Central memory CD4-positive, alpha-beta T cell (primary cell): ENCODE measurements at regions not wholly inside any gene's neighbourhood (a gene's known extent, or its start where the extent isn't known, plus 50 kb on each side); places are given as distances from the start of the nearest gene placed in this dataset.

Source experiments
- DNase-seq: peaks from one replicate; pipeline ENCODE4 v3.0.0; 2022

- no peak for DNase-seq
Measured at GRCh38 chr7:155138204-155138603, 68.1 kb downstream of the HTR5A start.

- no peak for DNase-seq
Measured at GRCh38 chr7:155141562-155141961, 71.4 kb downstream of the HTR5A start.

GRCh38 chr7:155143381-155143780 lies 73.3 kb downstream of the HTR5A start:
- no peak for DNase-seq

DNA sequence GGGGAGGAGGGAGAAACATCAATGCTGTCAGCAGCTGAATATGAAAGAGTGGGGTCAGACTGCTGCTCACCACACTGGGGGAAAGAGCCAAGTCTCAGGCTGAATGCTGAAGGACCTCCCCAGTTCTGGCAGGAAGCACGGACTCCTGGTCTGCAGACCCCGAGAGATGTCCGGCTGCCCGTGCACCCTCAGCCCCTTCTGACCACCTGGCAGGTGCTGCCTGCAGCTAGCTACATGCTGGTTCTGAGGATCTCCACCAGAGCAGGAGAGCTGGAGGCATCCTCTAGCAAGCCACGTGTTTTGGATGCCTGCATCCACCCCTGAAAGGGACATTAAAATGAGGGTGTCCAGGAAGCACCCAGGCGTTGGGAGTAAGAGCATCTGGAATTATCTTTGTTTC lies 74.2 kb downstream of the HTR5A start:
- DNase-seq = no peak

DNA sequence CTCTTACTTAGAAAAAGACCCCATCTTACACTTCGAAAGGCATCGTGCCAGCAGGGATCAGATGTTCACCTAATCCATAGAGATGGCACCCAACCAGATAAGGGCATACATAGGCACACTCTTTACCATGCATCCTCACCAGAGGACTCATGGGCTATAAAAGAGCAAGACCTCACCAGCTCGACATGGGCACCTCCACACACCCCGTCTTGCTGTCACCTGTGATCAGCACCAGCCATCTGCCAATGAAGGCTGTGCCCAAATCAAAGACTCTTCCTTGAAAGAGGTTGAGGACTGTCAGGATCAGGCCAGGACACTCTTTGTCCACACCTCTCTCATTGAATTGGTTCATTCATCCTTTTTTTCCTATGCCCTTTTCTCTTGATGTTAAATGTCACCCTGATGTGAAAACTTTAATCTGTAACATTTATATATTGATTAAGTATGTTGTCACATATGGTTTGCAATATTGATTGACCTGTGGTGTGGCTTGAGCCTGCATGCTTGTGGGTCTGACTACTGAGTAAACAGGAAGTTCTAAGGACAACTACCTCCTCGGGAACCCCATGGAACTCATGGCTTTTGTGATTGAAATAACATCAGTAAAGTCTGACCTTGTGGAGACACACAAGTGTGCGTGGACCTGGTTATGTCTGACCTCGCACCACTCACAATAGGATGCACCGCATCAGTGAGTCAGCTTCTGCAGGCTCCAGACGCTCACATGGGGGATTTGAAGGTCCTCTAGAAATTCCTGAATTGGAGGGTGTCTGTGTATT lies 75.5 kb downstream of the HTR5A start:
- DNase-seq = no peak

DNA sequence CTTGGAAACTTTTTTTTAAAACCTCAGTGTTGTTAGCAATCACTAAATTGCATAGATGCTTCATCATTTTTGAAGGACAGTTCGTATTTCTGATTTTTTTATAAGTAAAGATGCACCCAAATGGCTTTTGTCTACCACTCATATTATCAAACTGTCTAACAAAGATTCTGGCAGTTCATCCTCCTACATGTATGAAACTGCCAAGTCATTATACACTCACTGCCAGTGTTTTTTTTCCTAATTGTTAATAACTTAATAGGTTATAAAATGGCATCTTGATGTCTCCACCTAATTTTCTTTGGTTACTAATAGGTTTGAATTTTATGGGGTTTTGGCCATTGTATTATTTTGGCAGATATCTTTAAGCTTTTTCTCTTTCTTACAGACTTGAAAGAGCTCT lies 77.0 kb downstream of the HTR5A start:
- DNase-seq = no peak

GRCh38 chr7:155147624-155148023 lies 77.5 kb downstream of the HTR5A start:
- DNase-seq = no peak

- DNase-seq = no peak
Measured at GRCh38 chr7:155153676-155154075, 83.6 kb downstream of the HTR5A start.

- DNase-seq = no peak
Measured at GRCh38 chr7:155154586-155154985, 84.5 kb downstream of the HTR5A start.

- no peak for DNase-seq
Measured at GRCh38 chr7:155161690-155162089, 91.6 kb downstream of the HTR5A start.

DNA sequence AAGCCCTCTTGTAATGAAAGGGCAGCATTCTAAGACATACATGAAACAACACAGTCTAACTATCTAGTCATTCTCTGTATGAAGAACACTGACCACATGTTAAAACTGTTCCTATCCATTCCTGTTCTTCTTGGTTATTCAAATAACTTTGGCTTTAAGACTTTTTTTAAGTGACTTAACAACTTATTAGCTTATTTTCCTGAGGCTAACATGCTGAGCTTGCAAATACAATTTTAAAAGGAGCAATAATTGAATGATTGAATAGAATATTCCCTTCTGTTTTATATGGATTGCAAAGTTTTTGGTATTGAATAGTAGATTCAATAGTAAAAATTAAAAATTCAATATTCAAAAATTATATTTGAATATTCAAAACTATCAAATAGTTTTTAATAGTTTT lies 92.3 kb downstream of the HTR5A start:
- no peak for DNase-seq

DNA sequence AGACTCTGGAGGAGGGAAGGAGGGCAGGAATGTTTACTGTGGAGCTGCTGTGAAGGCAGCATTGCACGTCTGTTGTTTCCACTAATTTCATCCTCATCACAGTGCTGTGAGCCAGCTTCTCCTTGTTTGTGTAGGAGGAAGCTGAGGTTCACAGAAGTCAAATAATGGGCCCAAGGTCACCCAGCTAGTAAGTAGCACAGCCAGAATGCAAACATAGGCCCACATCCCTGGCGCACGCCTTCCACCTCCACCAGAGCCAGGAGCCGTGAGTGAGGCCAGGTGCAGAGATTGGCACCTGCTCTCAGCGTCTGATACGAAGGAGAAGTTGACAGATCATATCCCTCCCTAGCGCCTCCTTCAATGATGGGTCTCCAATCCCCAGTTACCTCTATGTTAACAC lies 93.6 kb downstream of the HTR5A start:
- DNase-seq = no peak

DNA sequence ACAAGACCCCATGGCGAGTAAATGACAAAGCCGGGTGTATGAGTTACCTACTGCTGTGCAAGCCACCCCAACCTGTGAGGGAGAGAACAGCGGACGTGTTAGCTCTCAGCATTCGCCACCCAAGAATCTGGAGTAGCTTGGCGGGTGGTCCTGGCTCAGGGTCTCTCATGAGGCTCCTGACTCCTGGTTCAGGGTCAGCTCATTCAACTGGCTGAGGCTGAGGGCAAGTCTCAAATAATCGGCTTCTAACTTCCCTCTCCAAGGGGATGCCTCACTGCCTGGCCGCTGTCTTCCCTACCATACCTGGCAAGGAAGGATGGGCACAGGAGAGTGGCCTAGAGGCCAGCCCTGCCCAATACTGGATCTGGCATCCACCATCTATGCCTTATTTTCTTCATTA lies 94.2 kb downstream of the HTR5A start:
- DNase-seq = no peak

DNA sequence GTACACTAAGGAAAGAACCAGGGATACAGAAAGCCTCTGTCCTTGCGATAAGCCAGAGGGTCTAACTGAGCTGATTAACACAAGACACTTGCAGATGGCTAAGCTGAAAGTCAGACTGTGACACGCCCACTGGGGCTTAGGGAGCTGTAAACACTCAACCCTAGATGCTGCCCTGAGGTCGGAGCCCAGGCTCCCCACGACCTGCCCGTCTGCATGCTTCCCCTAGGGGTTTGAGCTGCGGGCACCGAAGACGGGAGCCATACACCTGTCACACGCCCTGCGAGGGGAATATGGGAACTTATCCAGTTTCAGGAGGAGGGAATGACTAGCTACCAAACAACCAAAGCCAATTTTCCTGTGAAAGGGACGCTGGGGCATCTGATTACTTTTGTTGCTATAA lies 96.0 kb downstream of the HTR5A start:
- DNase-seq = no peak

DNA sequence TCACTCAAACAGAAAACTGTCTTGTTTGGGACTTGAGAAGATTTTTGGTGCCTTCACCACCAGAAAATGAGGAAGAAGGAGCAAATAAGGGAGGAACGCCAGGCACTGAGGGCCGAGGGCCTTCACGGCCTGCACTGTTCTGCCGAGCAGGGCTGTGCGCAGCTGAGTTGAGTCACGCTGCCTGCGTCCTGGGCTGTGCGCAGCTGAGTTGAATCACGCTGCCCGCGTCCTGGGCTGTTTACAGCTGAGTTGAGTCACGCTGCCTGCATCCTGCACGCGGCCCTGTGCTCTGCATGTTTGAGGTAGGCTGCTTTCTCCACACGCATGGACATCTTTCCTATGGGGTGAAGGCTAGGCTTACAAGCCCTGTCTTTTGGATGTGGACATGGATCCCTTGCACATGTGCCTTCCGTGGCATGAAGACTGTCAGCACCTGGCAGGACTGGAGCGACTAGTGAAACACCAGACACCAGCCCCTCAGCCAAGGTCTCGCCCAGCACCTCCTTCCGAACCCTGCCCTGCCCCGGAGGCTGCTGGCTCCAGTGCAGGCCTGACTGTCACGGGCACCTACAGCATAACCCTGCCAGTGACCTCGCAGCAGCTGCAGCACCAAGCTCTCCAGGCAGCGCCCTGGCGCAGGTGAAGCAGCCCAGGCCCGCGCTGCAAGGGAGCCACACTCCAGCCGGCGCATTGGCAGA lies 96.7 kb downstream of the HTR5A start:
- DNase-seq = no peak

DNA sequence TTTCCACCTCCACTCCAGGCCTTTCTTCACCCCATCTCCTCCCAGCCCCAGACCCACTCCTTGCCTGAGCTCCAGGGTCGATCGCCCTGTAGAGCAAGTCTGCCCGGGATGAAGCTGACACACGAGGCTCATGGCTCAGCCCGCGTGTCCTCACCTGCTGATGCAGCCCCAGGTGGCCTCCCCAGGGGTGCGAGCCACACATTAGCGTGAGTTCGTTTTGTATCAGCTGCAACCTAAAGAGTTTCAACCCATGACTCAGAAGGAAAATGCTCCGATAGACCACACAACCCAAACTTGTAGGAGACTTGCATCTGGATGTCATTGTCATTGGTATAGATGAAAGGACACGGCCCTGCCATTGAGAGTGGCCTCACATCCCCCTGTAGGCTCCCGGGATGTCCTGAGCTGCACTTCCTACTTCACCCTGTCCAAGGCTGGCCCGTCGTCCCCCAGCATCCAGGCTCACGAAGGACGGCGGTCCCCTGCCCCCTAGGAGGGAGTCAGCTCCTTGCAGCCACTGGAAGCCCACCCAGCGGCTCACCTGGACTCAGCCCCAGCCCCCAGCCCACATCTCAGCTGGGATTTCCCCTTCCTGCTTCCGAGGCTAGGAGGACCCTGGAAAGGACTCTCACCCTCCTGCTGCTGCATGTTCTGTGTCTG lies 97.7 kb downstream of the HTR5A start:
- no peak for DNase-seq

GRCh38 chr7:155168597-155169480 lies 98.7 kb downstream of the HTR5A start:
- DNase-seq = no peak

DNA sequence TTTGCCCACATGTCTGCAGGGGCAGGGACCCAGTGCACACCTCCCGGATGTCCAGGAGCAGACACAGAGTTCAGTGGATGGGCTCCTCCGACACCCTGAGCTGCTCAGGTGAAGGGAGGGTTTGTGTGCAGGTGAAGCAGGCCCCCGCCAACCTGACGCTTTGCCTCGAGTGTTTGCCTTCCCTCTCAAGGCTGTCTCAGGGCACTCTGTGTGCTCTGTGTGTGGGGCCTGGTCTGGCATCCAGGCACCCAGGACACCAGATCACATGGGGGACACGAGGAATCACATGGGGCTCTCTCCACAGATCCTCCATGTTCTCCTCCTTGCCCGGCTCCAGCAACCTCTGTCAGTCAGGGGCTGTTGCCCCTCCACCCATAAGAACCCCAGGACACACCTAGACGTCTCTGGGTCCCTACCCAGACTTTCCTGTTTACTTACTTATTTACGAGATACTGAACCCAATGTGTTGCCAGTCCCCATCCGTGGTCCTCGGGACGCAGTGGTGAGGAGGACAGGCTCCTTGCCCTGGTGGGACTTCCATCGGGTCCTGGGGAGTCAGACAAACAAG lies 99.5 kb downstream of the HTR5A start:
- no peak for DNase-seq

- DNase-seq = no peak
Measured at GRCh38 chr7:155170331-155170730, 100.2 kb downstream of the HTR5A start.

DNA sequence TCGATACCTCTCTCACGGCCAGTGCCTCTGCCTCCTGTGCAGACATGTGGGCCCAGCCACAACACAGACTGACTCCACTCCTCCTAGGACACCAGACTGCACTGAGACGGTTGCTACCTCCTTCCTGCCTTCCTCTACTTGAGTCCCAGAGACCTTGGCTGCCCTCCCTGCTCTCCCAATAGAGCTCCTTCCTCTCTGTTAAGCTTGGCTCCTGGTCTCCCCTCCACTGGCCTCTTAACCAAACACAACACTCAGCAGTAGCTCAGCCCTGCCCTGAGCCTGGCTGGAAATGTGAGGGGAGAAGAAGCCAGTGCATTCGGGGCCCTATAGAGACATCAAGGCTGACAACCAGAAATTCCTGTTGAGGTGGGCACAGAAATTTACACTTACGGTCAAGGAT lies 102.0 kb downstream of the HTR5A start:
- DNase-seq = no peak

DNA sequence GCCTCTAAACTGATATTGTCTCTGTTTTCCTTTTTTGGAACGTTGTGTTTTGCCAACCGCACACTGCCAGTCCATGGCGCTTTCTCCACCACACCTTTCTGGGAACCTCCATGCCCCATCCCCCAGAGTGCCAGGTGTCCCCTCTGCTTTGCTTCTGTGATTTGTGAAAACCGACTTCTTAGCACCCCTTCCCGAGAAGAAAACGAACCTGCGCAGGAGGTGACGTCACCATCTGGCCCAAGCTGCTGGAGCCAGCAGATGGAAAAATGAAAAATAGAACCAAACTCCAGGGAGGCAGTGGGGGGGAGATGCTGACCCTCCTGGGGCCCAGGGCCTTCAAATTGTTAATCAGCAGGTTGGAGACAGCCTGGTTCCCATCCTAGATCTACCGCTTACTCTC lies 103.8 kb downstream of the HTR5A start:
- no peak for DNase-seq

GRCh38 chr7:155178096-155178495 lies 108.0 kb downstream of the HTR5A start:
- no peak for DNase-seq

- no peak for DNase-seq
Measured at GRCh38 chr7:155181768-155182167, 111.6 kb downstream of the HTR5A start.
